Activated CD4-positive, alpha-beta T cell treated with anti-CD3 and anti-CD28 coated beads, Interleukin-2, Interleukin-6, amounts not matched to agents 100 ng/mL and 50 ng/mL, durations not matched to agents 16 hours and 8 hours (primary cell): ENCODE measurements at regions not wholly inside any gene's neighbourhood (a gene's known extent, or its start where the extent isn't known, plus 50 kb on each side); places are given as distances from the start of the nearest gene placed in this dataset.
A peak's percentile ranks its signal among the peaks of the same experiment; 100 is the strongest.
"Not testable (repeated sequence)": the region's sequence is repeated elsewhere in the genome, so short reads cannot be mapped to it uniquely, and the experiment has no call there.

Source experiments
- DNase-seq: peaks from one replicate; pipeline ENCODE4 v3.0.0-alpha.2; 2020

DNA sequence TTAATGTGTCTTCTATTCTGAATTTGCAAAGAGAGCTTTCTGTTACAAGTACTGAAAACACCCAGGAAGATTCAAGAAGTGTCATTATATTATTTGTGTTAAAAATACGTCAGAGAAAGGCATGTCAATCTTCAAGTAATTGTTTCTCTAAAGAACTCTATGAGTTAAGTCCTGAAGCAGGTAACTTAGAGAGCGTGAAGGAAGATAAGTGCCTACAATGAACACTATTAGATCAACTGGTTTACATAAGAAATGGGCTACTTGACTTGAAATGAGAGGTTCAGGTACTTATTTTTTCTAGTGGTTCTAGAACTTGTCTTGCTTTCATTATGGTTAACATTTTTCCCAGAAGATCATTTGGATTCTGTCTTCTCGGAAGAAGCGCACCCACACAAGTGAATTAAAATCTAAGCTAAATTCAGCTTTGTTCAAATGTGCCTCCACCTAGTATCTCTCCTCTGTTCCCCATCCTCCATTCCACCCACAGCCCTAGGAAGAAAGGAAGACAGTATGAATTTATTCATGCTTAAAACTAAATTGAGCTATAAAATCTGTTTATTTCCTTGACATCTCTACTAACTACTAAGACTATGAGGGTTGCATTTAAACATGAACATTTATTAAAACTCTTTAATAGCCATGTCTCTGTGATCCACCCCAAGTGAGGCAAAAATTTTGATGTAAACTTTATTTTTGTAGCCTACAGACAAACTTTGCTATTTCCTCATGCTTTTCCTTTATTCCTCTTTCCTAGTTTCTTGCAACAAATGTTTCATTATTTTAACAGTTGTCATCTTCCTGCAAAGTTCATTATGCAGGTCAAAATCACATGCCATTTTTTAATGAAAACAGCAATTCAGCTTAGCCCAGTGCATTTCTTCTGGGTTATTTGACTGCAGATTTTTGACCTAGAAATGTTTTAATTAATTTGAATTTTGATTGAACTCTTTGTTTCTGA, 206.8 kb downstream of the KCNJ2 start:
- no peak for DNase-seq

DNA sequence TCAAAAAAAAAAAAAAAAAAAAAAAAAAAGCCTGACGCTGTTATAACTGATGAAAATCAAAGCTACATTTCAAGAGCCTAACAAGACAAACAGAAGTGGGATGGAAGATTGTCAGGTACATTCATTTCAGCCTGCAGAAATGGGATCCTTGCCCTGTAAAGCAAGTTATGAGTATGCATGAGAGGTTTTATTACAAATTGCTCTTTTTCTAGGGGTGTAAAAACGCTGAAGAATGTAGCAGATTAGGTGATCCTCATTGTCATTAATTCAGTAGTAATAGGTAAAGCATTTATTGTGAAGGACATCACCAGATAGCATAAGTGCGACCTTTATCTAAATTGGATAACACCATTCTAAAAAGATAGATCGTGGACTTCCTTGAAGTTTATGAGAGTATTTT, 208.3 kb downstream of the KCNJ2 start:
- DNase-seq, result no peak

DNA sequence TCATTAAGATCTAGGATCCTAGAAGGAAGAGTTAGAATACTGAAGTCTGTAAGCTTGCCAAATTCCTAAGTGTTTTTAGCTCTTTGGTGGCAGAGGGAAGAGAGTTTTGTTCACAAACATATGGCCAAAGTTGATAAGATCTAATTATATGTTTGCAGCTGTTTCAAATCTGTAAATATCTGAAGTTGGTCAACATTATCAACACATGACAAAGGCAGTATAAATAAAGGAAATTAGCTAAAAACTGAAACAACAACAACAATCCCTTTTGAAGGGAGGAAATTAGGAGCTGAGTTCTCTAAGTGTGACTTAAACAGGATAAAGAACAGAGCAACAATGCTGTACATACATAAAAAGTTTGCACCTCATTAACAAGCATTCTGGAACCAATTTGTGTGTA, 208.7 kb downstream of the KCNJ2 start:
- no peak for DNase-seq

DNA sequence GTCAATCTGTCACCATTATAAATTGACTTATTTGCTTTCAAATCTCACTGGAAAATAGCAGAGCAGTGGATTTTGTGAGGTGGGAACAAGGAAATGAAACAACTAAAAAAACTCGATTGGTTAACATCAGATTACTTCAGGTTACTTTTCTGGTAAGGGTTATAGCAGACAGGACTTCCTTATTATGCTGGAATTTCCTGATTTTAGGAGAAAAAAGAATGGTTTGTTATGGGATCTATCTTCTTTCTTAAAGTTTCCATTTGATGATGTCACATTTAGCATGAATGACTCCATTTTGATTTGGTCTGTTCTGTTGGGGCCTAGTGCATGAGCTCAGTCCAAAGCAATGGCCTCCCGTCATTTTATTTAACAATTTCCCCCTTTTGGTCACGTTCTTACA, 210.6 kb downstream of the KCNJ2 start:
- DNase-seq, result no peak

DNA sequence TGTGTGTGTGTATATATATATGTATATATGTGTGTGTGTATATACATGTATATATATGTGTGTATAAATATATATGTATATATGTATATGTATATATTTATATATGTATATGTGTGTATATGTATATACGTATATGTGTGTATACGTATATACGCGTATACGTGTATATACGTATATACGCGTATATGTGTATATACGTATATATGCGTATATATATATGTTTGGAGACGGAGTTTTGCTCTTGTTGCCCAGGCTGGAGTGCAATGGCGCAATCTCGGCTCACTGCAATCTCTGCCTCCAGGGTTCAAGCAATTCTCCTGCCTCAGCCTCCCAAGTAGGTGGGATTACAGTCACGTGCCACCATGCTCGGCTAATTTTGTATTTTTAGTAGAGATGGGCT, 212.6 kb downstream of the KCNJ2 start:
- DNase-seq, result not testable (repeated sequence)

DNA sequence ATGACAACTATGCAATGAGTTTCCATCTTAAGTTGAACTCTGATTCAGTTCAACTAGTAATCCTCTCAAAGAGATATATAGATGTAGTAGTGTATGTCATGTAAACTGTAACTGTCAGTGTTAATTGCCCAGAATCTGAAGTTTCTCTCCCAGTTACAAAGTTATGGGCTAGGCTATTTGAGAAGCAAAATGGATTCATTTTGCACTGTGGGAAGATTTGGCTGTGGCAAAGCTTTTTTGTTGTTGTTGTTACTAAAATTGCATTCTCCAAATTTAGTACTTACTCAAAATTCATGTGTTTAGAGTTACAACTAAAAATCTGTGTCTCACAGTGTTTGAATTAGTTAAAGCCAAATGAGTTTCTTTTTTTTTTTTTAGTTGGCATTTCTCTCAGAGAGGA, 219.0 kb downstream of the KCNJ2 start:
- no peak for DNase-seq

DNA sequence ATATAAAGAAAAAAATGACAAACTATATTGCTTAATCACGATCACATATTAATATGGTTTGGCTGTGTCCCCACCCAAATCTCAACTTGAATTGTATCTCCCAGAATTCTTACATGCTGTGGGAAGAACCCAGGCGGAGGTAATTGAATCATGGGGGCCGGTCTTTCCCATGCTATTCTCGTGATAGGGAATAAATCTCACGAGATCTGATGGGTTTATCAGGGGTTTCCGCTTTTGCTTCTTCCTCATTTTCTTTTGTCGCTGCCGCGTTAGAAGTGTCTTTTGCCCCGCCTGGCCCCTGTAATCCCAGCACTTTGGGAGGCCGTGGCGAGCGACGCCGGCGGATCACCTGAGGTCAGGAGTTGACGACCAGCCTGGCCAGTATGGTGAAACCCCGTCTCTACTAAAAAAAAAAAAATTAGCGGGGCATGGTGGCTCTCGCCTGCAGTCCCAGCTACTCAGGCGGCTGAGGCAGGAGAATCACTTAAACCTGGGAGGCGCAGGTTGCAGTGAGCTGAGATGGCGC, 220.0 kb downstream of the KCNJ2 start:
- DNase-seq, result not testable (repeated sequence)

DNA sequence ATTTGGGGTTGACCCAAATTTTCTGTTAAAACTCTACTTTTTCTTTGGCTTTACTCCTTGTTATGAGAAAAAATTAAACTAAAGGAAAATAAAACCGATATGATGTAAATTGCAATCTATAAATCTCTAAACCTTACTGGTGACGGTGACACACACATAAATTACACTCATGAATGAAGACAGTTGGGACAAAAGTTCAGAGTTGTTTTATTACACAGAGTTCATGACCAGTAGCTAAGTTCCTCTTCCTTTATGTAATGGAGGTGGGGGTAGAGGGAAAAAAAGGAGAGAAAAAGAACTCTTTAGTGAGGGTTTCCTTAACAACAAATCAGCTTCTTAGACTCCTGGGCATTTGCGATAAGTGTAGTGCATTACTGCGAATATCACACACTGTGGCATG, 220.7 kb downstream of the KCNJ2 start:
- no peak for DNase-seq

DNA sequence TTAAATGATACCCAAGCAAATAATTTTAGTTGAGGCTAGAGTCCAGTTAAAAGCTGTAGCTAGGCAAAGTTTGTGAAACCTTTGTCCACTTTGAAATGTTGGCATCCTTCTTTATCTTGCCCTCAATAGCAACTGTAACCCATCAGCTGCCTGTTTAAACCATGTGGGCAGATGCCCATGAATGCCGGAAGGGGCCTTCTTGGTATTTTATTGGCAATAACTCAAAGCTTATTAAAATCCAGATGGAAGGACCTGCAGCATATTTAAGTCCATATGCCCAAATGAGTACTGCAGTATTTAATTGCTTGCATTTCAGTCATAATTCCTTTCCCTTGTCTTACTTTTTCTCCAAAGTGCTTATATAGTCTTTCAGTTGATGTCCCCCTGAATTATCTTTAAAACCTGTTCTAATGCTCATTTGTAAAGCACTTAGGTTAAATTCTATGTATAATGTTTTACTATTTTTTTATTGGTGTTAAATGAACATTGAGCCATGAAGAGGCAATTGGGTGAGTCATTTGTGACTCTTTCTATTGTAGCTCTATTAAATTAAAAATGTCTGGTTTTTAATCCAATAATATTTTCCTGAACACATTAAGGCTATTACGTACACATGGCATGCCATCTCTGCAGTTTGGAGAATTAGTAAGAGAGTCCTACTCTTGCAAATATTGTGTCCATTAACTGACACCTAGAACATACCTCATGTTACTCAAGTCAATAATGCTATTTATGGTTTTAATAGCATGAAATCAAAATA, 225.3 kb downstream of the KCNJ2 start:
- no peak for DNase-seq

DNA sequence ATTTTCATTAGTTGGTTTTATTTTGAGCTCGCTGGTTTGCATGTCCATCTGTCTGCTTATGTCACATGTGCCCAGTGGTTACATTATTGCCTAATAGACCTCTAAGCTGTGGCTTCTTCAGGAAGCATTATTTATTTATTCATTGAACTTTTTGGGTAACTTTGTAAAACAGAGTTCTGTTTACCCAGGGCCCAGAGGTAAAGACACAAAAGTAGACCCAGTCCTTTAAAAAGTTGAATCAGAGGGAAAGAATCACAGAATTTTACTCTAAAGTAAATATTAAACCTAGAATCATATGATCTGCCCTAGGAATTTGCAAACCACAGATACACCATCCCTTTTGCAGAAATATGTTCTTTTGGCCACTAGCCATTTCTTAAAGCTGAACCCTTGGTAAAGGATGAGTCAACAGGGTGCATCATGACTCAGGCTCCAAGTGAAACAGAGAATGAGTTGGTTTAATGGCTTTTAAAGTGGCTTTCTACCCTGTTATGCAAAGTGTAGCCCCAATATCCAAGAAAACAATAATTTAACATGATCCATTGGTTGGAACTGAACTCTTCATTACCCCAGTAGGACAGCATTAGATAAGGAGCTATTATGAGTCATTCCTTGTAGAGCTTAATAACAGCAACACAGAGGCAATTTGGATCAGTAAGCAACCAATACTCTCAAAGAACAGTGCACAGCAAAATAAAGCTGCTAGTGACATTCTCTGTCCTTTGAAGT, 236.3 kb downstream of the KCNJ2 start:
- DNase-seq, result peak; percentile 11

DNA sequence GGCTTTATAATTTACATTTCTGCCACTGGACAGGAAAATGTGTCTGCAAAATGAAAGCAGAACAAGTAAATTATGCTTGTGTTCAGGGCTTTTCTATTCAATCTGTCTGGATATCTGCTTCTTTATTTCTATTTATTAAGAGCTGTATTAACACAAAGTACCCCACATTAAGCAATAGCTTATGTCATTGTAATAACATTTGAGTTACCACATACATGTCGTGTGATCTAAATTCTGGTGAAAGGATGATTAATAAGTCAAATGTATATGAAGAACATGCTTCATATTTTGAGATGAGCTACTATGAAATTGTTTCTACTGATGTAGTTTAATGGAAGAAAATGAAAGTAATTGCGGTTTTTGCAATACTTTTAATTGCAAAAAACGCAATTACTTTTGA, 238.2 kb downstream of the KCNJ2 start:
- no peak for DNase-seq

DNA sequence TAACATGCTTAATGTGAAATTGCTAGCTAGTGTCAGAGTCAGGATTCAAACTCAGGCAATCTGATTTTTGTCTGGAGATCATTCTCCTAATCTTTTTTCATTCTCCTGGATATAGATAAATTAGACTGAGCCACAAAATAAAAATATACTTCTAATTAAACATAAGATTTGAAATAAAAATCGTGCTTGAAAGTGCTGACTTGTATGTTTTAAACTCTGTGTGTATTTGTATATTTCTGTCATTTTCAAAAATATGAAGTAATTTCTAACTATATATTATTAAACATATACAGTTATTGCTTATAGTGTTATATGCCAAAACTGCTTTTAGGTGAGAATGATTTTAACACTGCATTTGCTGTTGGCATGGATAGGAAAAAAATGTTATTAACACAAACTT, 239.4 kb downstream of the KCNJ2 start:
- DNase-seq, result no peak

DNA sequence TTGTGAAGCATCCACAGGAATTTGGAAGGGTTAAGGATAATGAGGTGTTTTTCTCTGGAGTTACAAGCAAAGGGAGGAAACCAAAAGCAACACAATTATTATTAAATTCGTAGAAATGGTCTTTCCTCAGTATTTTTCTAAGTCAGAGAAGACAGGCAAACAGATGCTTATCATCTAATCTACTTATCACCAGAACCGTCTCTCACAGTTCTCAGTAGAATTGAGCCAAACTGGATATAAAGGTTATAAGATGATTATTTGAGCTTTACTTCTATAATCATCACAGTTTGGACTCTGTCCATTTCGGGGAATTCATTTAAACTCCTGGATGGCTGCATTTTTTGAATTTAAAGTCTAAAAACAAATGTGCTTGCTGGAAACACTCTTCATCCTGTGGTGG, 245.0 kb downstream of the KCNJ2 start:
- DNase-seq, result no peak

DNA sequence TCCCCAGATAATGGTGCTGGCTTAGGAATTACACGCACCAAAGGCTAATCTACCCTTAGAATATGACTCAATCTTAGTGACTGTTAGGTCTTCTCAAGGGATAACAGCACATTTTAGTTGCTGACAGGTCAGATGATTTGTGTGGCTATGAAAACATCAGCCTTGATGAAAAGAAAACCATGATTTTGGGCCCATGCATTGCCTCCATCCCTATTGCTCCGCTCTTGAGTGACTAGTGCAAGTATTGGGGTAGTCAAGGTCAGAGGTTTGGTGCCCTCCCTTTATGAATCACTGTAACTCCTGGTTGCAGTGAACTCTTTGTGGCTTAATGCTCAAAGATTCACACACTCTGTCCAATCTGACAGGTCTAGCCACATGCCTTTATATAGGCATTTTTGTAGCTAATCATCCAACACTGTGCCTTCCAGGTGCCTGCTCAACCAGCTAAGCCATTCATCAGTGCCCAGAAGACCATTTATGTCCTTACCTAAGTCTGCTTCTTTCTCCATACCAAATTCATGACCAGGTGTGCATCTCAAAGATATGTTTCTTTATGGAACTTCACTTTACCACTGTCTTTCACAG, 251.6 kb downstream of the KCNJ2 start:
- DNase-seq, result no peak

DNA sequence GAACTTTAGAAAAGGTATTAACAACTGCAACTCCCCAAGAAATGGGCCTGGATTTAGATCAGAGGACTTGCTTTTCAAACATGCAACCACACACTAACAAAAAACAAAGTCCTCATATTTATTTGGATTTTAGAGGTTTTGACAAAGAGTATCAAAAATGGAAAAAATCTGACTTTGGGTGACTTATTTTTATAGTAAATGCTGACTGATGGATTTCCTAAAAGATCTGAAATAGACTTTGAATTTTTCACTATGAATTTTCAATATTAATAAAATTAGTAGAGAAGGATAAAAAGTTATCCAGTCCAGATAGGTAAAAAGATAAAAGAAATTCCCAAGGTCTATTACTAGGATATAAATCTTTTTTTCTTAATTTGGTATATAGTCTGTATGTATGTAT, 253.5 kb downstream of the KCNJ2 start:
- no peak for DNase-seq

DNA sequence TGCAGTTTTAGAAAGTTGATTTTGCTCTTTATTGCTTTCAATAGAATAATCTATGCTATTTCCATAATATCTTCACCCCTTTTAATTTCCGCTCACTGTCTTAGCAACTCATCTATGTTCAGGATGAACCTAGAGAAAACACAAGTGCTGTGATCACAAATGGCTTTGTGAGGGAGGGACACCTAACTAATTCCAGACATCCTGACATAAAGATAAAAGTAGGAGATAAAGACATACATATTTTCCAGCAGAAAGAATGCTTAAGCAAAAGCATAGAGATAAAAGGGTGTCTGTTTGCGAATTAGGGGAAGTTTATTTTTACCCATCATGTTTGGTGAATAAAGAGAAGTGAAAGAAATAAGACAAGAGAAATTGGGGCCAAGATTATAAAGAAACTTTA, 254.2 kb downstream of the KCNJ2 start:
- no peak for DNase-seq

DNA sequence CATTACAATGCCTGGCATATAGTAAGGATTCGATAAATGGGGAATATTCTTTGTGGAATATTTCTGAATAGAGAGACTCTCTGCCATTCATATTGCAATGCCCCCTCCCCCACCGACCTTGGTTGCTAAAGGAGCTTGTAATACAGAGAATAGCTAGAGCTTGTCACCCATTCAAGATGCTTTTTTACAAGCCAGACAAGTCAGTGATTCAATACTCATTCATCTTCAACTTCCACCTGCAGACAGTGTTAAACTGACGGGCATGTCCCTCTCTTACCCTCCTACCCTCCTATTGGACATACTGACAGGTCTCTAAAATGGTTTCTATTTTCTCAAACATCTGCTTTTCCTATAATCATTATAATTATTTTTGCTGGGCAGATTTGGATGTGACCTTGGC, 257.4 kb downstream of the KCNJ2 start:
- no peak for DNase-seq

DNA sequence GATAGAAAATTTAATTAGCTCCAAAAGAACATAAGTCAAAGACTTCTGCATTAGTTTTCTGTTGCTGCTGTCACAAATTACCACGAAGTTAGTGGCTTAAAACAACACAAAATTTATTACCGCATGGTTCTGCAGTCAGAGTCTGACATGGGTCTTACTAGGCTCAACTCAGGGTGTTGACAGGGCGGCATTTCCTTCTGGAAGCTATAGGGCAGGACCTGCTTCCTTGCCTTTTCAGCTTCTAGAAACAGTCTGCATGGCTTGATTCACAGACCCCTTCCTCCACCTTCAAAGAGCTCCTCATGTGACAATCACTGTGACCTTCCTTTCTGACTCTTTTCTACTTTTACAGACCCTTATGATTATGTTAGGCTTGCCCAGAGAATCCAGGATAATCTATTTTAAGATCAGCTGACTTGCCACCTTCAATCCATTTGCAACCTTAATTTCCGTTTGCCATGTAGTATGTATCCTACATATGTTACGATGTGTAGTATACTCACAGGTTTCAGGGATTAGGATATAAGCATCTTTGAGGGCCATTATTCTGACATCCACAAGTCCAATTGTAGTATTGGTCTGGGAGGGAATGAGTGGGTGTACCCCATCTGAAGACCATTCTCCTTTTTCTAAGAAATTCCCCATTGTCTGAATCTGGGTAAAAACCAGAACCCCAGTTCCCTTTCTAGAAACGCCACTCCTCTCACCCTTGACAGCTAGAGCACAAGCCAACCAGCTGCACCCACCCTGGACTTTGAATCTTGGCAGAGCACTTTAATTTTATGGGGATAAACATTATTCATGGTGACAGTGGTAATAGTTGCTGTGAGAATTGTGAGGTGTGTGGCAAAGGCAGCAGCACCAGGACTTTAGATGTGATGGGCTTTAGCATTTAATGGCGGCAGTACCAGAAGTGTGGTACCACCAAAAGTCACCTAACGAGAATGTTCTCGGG, 265.5 kb downstream of the KCNJ2 start:
- DNase-seq, result no peak

DNA sequence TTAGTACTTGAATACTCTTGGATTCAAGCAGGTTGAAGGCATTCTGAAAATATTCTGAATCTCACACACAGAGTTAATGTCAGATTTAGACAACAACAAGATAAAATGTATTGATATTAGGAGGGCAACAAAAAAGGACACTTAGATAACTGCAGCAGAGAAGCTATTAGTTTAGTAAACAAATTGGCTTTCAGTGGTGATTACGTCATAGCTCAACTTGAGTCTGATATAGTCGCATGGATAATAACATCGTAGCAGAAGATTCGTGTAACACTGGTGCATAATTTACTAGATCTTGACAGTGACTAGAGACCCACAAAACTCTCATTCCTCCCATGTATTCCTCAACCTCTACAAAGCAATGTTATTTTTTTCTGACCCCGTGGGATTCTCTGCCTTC, 268.3 kb downstream of the KCNJ2 start:
- no peak for DNase-seq

DNA sequence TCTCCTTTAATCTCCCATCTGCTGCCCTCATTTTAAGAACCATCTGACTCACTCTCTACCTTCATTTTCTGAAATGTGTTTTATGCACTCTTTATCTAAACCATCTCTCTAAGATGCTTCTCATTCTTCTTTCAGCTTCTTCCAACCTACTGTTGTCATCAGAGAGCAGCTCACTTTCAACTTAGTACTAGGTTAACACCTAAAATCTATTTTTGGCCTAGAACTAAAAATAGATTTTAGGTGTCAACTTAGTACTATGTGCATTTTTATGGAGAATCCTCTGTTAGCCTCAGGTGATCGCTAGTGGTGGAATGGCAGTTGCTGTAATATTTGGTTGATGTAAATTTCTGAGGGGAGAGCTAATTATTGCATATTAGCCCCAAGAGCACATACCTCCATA, 277.1 kb downstream of the KCNJ2 start:
- no peak for DNase-seq

DNA sequence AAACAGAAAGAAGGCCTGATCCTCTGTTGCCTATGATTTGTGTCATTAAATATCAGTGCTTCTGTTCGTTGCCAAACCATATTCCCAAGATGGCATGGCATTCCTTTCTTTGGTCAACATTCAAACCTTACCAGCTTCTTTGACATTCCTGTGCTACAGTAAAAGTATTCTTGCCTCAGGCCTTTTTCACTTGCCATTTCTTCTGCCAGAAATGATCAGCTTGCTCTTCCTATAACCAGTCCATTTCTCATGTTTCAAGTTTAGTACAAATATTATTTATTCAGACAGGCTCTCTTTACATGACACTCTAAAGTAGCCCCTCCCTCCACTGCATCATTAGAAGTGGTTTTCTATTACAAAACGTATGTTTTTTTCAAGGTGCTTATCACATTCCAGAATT, 278.3 kb downstream of the KCNJ2 start:
- DNase-seq, result no peak

DNA sequence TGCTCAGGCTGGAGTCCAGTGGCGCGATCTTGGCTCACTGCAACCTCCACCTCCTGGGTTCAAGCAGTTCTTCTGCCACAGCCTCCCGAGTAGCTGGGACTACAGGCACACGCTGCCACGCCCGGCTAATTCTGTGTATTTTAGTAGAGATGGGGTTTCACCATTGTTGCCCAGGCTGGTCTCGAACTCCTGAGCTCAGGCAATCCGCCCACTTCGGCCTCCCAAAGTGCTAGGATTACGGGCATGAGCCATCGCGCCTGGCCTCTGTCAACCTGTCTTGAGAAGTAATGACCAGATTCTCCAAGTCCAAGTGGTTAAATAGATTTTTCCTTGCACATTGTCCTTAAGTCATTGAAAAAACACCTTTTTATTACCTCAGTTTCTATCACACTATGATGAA, 283.7 kb downstream of the KCNJ2 start:
- not testable (repeated sequence) for DNase-seq
